Kidney epithelial cell (primary cell): ENCODE measurements at regions not wholly inside any gene's neighbourhood (a gene's known extent, or its start where the extent isn't known, plus 50 kb on each side); places are given as distances from the start of the nearest gene placed in this dataset.

Source experiments
- DNase-seq: peaks from one replicate; pipeline ENCODE4 v3.0.0-alpha.2; 2010; ENCODE audit warnings: low read depth
- H3K27me3 ChIP-seq: 2 replicates; pipeline ENCODE4 v1.6.0; 2011; ENCODE audit warnings: low read length; ENCODE audit not compliant: control insufficient read depth, insufficient read depth
- H3K36me3 ChIP-seq: 2 replicates; pipeline ENCODE4 v1.5.1; 2011; ENCODE audit warnings: low read length; ENCODE audit not compliant: control insufficient read depth, insufficient read depth
- H3K4me3 ChIP-seq: 2 replicates; pipeline ENCODE4 v1.5.1; 2011; ENCODE audit warnings: low read depth, mild to moderate bottlenecking, control low read depth, low read length
- TF ChIP-seq, protein P1 (sequence below): IDR thresholded peaks from 2 replicates; pipeline ENCODE4 v1.5.1; 2011; ENCODE audit warnings: mild to moderate bottlenecking, moderate library complexity, low read length, control low read depth, inconsistent platforms; ENCODE audit not compliant: insufficient read depth, poor library complexity, severe bottlenecking

GRCh38 chr18:68480196-68480595 is 234.7 kb downstream of the TMX3 start:
- no peak overlapping the region for H3K4me3 ChIP-seq
- DNase-seq, result no peak
- H3K36me3 ChIP-seq, result no peaks in the 10 kb centered on the region
- H3K27me3 ChIP-seq, result no peaks in the 10 kb centered on the region
- TF ChIP-seq, protein P1, sequence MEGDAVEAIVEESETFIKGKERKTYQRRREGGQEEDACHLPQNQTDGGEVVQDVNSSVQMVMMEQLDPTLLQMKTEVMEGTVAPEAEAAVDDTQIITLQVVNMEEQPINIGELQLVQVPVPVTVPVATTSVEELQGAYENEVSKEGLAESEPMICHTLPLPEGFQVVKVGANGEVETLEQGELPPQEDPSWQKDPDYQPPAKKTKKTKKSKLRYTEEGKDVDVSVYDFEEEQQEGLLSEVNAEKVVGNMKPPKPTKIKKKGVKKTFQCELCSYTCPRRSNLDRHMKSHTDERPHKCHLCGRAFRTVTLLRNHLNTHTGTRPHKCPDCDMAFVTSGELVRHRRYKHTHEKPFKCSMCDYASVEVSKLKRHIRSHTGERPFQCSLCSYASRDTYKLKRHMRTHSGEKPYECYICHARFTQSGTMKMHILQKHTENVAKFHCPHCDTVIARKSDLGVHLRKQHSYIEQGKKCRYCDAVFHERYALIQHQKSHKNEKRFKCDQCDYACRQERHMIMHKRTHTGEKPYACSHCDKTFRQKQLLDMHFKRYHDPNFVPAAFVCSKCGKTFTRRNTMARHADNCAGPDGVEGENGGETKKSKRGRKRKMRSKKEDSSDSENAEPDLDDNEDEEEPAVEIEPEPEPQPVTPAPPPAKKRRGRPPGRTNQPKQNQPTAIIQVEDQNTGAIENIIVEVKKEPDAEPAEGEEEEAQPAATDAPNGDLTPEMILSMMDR, result no peak

GRCh38 chr18:68478246-68478645 is 236.7 kb downstream of the TMX3 start:
- TF ChIP-seq, protein P1, result no peak
- H3K36me3 ChIP-seq, result no peaks in the 10 kb centered on the region
- DNase-seq, result no peak
- H3K4me3 ChIP-seq, result no peak overlapping the region
- no peaks in the 10 kb centered on the region for H3K27me3 ChIP-seq

DNA sequence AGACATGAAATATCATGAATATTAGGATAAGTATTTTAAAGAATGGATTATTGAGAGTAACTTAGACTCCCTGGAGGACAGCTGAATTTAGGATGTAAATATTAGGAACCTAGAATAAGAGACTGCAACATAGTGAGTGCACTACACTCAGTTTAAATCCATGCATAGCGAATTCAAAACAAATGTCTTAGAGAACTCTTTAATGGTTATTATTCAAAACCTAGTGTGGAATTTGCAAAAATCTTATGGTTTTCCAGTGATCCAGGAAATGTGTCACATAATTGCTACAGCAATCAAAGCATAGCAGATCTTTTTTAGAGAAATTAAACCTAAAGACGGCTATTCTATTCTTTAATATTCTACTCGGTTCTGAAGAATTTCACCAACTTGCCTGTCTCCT is 239.0 kb downstream of the TMX3 start:
- Histone ChIP-seq H3K36me3 (no peaks in the 10 kb centered on the region), H3K4me3 (no peak overlapping the region), H3K27me3 (no peaks in the 10 kb centered on the region)
- TF ChIP-seq, protein P1, result no peak
- DNase-seq, result no peak

GRCh38 chr18:68472701-68473295 is 242.1 kb downstream of the TMX3 start:
- TF ChIP-seq, protein P1, result no peak
- no peak overlapping the region for H3K4me3 ChIP-seq
- DNase-seq, result no peak
- no peaks in the 10 kb centered on the region for H3K36me3 ChIP-seq
- H3K27me3 ChIP-seq, result no peaks in the 10 kb centered on the region

DNA sequence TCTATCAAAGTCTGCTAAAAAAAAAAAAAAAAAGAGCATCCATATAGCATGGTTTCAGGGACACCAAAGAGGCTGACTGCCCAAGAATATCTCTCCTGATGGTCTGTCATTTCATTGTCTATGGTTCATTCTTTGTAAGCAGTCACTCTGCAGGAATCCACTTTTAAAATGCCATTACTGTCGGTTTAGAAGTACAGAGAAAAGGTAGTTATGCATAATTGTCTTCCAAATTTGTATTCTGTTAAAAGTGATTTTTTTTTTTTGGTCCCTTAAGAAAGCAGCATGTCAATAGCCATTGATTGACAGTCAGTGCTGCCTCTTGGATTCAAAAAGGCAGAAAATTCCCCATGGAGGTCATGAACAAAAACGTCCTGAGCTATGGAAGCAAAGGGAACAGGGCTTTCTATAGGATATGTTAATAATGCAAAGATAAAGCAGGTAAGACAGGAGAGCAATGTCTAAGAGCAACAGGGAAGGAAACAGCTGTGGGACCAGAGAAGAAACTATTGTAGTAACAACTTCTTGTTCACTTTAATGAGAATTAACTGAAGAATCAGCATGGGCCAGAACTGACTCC is 245.8 kb downstream of the TMX3 start:
- Histone ChIP-seq H3K4me3 (no peak overlapping the region), H3K36me3 (no peaks in the 10 kb centered on the region), H3K27me3 (no peaks in the 10 kb centered on the region)
- DNase-seq, result no peak
- TF ChIP-seq, protein P1, result no peak

DNA sequence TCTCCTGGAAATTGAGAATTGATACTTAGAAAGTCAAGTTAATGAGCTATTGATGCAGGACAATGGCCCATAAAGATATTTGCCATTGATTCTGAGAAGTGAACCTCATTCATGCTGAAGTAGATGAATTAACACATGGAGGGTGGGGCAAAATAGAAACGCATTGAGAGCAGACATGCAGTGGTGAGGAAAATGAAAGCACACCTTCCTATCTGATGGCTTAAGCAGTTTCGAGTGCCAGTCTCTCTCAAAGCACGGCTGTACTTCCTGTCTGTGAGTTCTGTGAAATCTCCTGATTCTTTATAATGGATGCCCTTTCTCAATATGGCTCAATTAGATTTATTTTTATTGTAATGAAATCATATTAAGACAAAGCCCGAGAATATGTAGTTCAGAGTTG is 247.0 kb downstream of the TMX3 start:
- DNase-seq, result no peak
- TF ChIP-seq, protein P1, result no peak
- no peaks in the 10 kb centered on the region for H3K27me3 ChIP-seq

More for the DNA sequence above, 247.0 kb downstream of the TMX3 start:
- Histone ChIP-seq H3K4me3 (no peak overlapping the region), H3K36me3 (no peaks in the 10 kb centered on the region)
